GM23338 (cell line): ENCODE measurements at regions not wholly inside any gene's neighbourhood (a gene's known extent, or its start where the extent isn't known, plus 50 kb on each side); places are given as distances from the start of the nearest gene placed in this dataset.

ENCODE experiments used
- ATAC-seq: fragments of 200-7000 bp; cut with Tn5 transposase; 3 replicates; pipeline ENCODE4 v1.9.1; 2020
- DNase-seq: peaks from one replicate; pipeline ENCODE4 v3.0.0-alpha.2; 2015; ENCODE audit warnings: low spot score
- H2AFZ ChIP-seq: fragments of 200-600 bp; sonication (generic); 2 replicates; pipeline ENCODE4 v1.8.0; 2016; ENCODE audit warnings: antibody characterized with exemption, mild to moderate bottlenecking, moderate library complexity
- H3F3A ChIP-seq: fragments of 200-600 bp; sonication (generic); replicated peaks from 2 replicates; pipeline ENCODE4 v1.8.0; 2017; ENCODE audit warnings: antibody characterized with exemption, mixed run types, low read depth
- H3K27ac ChIP-seq: fragments of 200-600 bp; sonication (generic); 2 replicates; pipeline ENCODE4 v1.6.1; 2016; ENCODE audit warnings: low read depth
- H3K27me3 ChIP-seq: fragments of 200-600 bp; sonication (generic); 2 replicates; pipeline ENCODE4 v1.8.0; 2016; ENCODE audit warnings: mild to moderate bottlenecking, mixed run types, moderate library complexity; ENCODE audit not compliant: insufficient read depth
- H3K36me3 ChIP-seq: fragments of 200-600 bp; sonication (generic); 2 replicates; pipeline ENCODE4 v1.8.0; 2016; ENCODE audit warnings: mild to moderate bottlenecking; ENCODE audit not compliant: insufficient read depth
- H3K4me1 ChIP-seq: fragments of 200-600 bp; sonication (generic); 2 replicates; pipeline ENCODE4 v1.8.0; 2016; ENCODE audit warnings: mild to moderate bottlenecking, moderate library complexity; ENCODE audit not compliant: insufficient read depth
- H3K4me2 ChIP-seq: fragments of 200-600 bp; sonication (generic); 2 replicates; pipeline ENCODE4 v1.7.1; 2017; ENCODE audit warnings: mixed run types
- H3K4me3 ChIP-seq: fragments of 200-600 bp; sonication (generic); 2 replicates; pipeline ENCODE4 v1.6.1; 2016; ENCODE audit warnings: mixed run types
- H3K79me2 ChIP-seq: fragments of 200-600 bp; sonication (generic); replicated peaks from 2 replicates; pipeline ENCODE4 v1.8.0; 2017; ENCODE audit warnings: mild to moderate bottlenecking; ENCODE audit not compliant: insufficient read depth
- H3K9me2 ChIP-seq: fragments of 200-600 bp; sonication (generic); 2 replicates; pipeline ENCODE4 v1.8.0; 2017; ENCODE audit not compliant: insufficient read depth
- H4K20me1 ChIP-seq: fragments of 200-600 bp; sonication (generic); replicated peaks from 2 replicates; pipeline ENCODE4 v1.8.0; 2017; ENCODE audit warnings: mild to moderate bottlenecking; ENCODE audit not compliant: insufficient read depth
- H3K27ac Mint-ChIP-seq: 2 replicates; pipeline ENCODE4 v1.8.0; 2020; ENCODE audit warnings: inconsistent platforms, mild to moderate bottlenecking, moderate library complexity, mixed read lengths
- H3K27me3 Mint-ChIP-seq: 3 replicates; pipeline ENCODE4 v1.8.0; 2022; ENCODE audit warnings: low read depth, mild to moderate bottlenecking, moderate library complexity, mixed read lengths, inconsistent platforms; ENCODE audit not compliant: insufficient read depth, poor library complexity
- H3K36me3 Mint-ChIP-seq: 3 replicates; pipeline ENCODE4 v1.8.0; 2021; ENCODE audit warnings: low read depth, mild to moderate bottlenecking, inconsistent platforms, moderate library complexity, mixed read lengths
- H3K4me1 Mint-ChIP-seq: 3 replicates; pipeline ENCODE4 v1.8.0; 2020; ENCODE audit warnings: mild to moderate bottlenecking, inconsistent platforms, mixed read lengths
- H3K4me3 Mint-ChIP-seq: 3 replicates; pipeline ENCODE4 v1.8.0; 2021; ENCODE audit warnings: moderate library complexity, mild to moderate bottlenecking, inconsistent platforms, mixed read lengths
- H3K9me3 Mint-ChIP-seq: 3 replicates; pipeline ENCODE4 v1.8.0; 2020; ENCODE audit warnings: moderate library complexity, mild to moderate bottlenecking, inconsistent platforms, mixed read lengths
- EZH2 ChIP-seq: fragments of 200-600 bp; sonication (generic); IDR thresholded peaks from one replicate; pipeline ENCODE4 v1.8.0; 2017; ENCODE audit warnings: antibody characterized with exemption, mild to moderate bottlenecking, low read depth; ENCODE audit not compliant: unreplicated experiment
- EZH2phosphoT487 ChIP-seq: fragments of 200-600 bp; sonication (generic); IDR thresholded peaks from one replicate; pipeline ENCODE4 v1.8.1; 2018; ENCODE audit warnings: antibody characterized with exemption; ENCODE audit not compliant: unreplicated experiment
- JUNB ChIP-seq: IDR thresholded peaks from one replicate; pipeline ENCODE4 v1.6.1; 2016; ENCODE audit warnings: antibody characterized with exemption; ENCODE audit not compliant: unreplicated experiment
- NANOG ChIP-seq: IDR thresholded peaks from 2 replicates; pipeline ENCODE4 v1.6.1; 2016; ENCODE audit warnings: antibody characterized with exemption, borderline replicate concordance
- ZNF114 ChIP-seq: fragments of 250-450 bp; sonication (Bioruptor Pico); IDR thresholded peaks from 2 replicates; pipeline ENCODE4 v1.5.0; 2020; ENCODE audit warnings: mild to moderate bottlenecking, moderate library complexity
- ZNF462 ChIP-seq: fragments of 250-450 bp; sonication (Bioruptor Pico); IDR thresholded peaks from 2 replicates; pipeline ENCODE4 v1.5.0; 2020; ENCODE audit warnings: mild to moderate bottlenecking, moderate library complexity

GRCh38 chr3:177490626-177491025, 293.3 kb upstream of the TBL1XR1 start:
- no peaks in the 10 kb centered on the region for H3F3A ChIP-seq
- H3K9me2 ChIP-seq, result no peaks in the 10 kb centered on the region
- H3K27me3 Mint-ChIP-seq, result peaks cover 4% of the 10 kb centered on the region
- H2AFZ ChIP-seq, result 0 out of 2 replicates have a peak overlapping the region, but pooled peaks have one; percentile 47
- no peak overlapping the region for H3K27ac ChIP-seq
- H3K4me1 Mint-ChIP-seq, result peaks cover 13% of the 10 kb centered on the region
- H3K4me3 ChIP-seq, result no peak overlapping the region
- no peak overlapping the region for H3K27ac Mint-ChIP-seq
- H3K36me3 ChIP-seq, result no peaks in the 10 kb centered on the region
- H3K9me3 Mint-ChIP-seq, result peaks cover 6% of the 10 kb centered on the region; the same call in 2 of the 3 replicates
- H4K20me1 ChIP-seq, result no peaks in the 10 kb centered on the region
- no peak for DNase-seq
- H3K27me3 ChIP-seq, result no peaks in the 10 kb centered on the region
- H3K4me3 Mint-ChIP-seq, result no peak overlapping the region
- H3K79me2 ChIP-seq, result no peaks in the 10 kb centered on the region
- peaks cover 5% of the 10 kb centered on the region; the same call in 1 of the 3 replicates for H3K36me3 Mint-ChIP-seq
- no peak overlapping the region for H3K4me2 ChIP-seq
- TF ChIP-seq ZNF462, result no peak
- ATAC-seq, result no peak
- H3K4me1 ChIP-seq, result no peaks in the 10 kb centered on the region

GRCh38 chr3:177491296-177492032, 294.2 kb upstream of the TBL1XR1 start:
- no peaks in the 10 kb centered on the region for H4K20me1 ChIP-seq
- DNase-seq (no peak), ATAC-seq (no peak)
- Mint-ChIP-seq H3K27ac (no peak overlapping the region), H3K4me1 (peaks cover 13% of the 10 kb centered on the region), H3K9me3 (no peaks in the 10 kb centered on the region), H3K36me3 (no peaks in the 10 kb centered on the region), H3K4me3 (no peak overlapping the region), H3K27me3 (peaks cover 2% of the 10 kb centered on the region)
- no peaks in the 10 kb centered on the region for H3K79me2 ChIP-seq
- 0 out of 2 replicates have a peak overlapping the region, but pooled peaks have one; percentile 47 for H2AFZ ChIP-seq
- no peak overlapping the region for H3K4me2 ChIP-seq
- no peaks in the 10 kb centered on the region for H3K9me2 ChIP-seq
- no peaks in the 10 kb centered on the region for H3K36me3 ChIP-seq
- H3F3A ChIP-seq, result no peaks in the 10 kb centered on the region
- H3K27me3 ChIP-seq, result no peaks in the 10 kb centered on the region
- no peak overlapping the region for H3K27ac ChIP-seq
- H3K4me1 ChIP-seq, result no peaks in the 10 kb centered on the region
- no peak overlapping the region for H3K4me3 ChIP-seq
- TF ChIP-seq ZNF114 (no peak), NANOG (no peak), EZH2 (no peak), JUNB (no peak), EZH2phosphoT487 (no peak)
